Thoracic aorta (tissue), 2 donors: ENCODE measurements at regions not wholly inside any gene's neighbourhood (a gene's known extent, or its start where the extent isn't known, plus 50 kb on each side); places are given as distances from the start of the nearest gene placed in this dataset.

Experiments
- ATAC-seq: fragments of 150-250 bp; one replicate; pipeline ENCODE4 v1.8.0; 2017; ENCODE audit warnings: low read depth; ENCODE audit not compliant: insufficient number of reproducible peaks, low FRiP score
- DNase-seq: peaks from one replicate; pipeline ENCODE4 v3.0.0-alpha.2; 2020; ENCODE audit warnings: low spot score
- H3K27ac ChIP-seq, 2 donors: fragments of 200-600 bp; sonication (generic); 1 replicate in 1 of 2; 2 replicates in 1 of 2; pipeline ENCODE4 v1.5.1; 2016; ENCODE audit warnings: mild to moderate bottlenecking in 2 of 2, moderate library complexity in 2 of 2
- H3K27me3 ChIP-seq: fragments of 200-600 bp; sonication (generic); replicated peaks from 2 replicates; pipeline ENCODE4 v1.6.0; 2016; ENCODE audit warnings: mild to moderate bottlenecking; ENCODE audit not compliant: insufficient read depth
- H3K36me3 ChIP-seq: fragments of 200-600 bp; sonication (generic); one replicate; pipeline ENCODE4 v1.5.1; 2016
- H3K4me1 ChIP-seq, 2 donors: fragments of 200-600 bp; sonication (generic); 1 replicate in 1 of 2; 2 replicates in 1 of 2; pipeline versions ENCODE4 v1.5.1 to v1.6.0; 2016; ENCODE audit warnings: low read depth in 2 of 2, mild to moderate bottlenecking in 1 of 2; ENCODE audit not compliant: control insufficient read depth in 1 of 2
- H3K4me3 ChIP-seq: fragments of 200-600 bp; sonication (generic); 2 replicates; pipeline ENCODE4 v1.5.1; 2016; ENCODE audit warnings: mild to moderate bottlenecking
- H3K9me3 ChIP-seq: fragments of 200-600 bp; sonication (generic); 2 replicates; pipeline ENCODE4 v1.5.1; 2016
- TF ChIP-seq, protein P1 (sequence below): fragments of 200-600 bp; sonication (generic); IDR thresholded peaks from one replicate; pipeline ENCODE4 v1.5.1; 2019; ENCODE audit warnings: antibody characterized with exemption

DNA sequence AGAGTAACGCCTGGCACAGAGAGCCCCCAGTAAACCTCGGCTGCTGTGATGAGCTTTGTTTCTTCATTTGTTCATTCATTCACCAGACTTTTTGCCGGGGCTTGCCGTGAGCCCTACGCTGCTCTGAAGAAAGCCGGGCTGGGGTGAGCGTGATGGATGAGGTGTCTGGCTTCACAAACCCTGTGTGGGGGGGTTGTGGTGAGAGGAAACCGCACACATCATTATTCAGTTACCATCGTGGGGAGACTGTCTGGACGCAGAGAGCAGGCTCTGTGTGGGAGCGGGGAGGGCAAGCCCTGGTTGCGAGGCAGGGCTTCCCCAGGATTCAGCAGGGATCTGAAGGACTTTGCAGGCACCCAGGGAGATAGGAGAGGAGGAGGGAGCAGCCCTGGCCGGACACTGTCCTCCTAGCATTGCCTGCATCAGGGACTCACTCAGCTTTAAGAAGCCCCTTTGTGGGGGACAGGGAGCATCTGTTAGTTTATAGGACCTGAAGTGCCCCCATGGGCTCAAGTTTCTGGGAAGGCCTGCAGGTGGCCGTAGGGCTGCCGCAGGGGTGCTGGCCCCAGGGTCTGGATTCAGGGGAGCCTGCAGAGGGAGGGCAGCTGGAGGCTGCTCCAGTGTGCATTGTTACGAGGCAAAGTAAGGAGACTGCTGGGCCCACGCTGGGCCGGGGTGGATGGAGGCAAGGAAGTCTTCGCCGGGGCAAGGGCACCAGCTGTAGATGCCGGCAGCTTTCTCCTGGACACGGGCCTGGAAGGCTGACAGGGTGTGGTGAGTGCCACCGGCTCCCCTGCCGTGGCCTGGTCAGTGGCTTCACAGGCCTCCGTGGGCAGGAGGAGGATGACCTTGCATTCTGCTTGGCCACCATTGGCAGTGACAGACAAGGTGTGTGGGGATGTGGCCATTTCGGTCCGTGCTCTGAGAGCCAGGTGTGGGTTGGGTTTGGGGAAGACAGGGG is 334.5 kb downstream of the SEC14L1 start:
- Histone ChIP-seq H3K9me3 (no peaks in the 10 kb centered on the region), H3K4me3 (no peak overlapping the region)

DNA sequence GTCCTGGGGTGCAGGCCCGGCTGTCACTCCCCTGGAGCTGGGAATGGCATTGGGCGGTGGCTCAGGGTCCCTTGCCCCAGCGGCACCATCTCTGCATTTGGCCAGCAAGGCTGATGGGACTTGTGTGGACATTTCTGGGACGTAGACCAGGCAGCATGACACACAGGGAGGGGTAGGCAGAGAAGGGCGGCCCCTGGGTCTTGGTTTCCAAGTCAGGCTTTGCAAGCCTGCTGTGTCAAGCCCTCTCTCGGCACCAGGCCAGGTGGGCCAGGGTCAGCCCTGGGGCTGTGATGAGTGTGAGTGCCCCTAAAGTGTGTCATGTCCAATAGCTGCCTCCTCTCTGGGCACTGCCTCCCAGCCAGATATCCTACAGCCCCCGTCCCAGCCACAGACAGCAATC is 335.2 kb downstream of the SEC14L1 start:
- H3K27ac ChIP-seq, result peak overlapping the region in 1 of 2 donors; percentile 69

More for the DNA sequence above, 334.5 kb downstream of the SEC14L1 start:
- Histone ChIP-seq H3K4me1 (peaks cover 48 to 87% of the 10 kb centered on the region in 2 donors), H3K27me3 (no peaks in the 10 kb centered on the region), H3K36me3 (no peaks in the 10 kb centered on the region), H3K27ac (no peak overlapping the region)
- ATAC-seq (no peak), DNase-seq (no peak)
- TF ChIP-seq, protein P1, sequence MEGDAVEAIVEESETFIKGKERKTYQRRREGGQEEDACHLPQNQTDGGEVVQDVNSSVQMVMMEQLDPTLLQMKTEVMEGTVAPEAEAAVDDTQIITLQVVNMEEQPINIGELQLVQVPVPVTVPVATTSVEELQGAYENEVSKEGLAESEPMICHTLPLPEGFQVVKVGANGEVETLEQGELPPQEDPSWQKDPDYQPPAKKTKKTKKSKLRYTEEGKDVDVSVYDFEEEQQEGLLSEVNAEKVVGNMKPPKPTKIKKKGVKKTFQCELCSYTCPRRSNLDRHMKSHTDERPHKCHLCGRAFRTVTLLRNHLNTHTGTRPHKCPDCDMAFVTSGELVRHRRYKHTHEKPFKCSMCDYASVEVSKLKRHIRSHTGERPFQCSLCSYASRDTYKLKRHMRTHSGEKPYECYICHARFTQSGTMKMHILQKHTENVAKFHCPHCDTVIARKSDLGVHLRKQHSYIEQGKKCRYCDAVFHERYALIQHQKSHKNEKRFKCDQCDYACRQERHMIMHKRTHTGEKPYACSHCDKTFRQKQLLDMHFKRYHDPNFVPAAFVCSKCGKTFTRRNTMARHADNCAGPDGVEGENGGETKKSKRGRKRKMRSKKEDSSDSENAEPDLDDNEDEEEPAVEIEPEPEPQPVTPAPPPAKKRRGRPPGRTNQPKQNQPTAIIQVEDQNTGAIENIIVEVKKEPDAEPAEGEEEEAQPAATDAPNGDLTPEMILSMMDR, result no peak

DNA sequence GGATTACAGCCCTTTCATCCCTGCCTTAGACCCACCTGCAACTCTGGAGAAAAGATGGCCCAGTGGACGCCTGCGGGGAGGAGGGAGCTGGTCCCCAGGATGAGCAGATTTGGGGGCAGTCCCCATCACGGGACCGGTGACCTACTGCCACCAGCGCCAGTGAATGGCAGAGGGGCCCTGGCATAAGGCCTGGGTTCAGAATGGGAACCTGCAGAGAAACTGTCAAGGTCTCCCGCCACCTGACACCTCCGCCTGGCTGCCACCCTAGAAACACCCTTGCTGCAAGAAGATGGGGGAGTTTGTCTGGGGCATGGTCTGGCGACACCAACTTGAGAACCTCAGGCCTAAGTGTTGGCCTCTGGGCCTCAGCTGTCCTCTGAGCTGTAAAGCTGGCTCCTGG is 335.7 kb downstream of the SEC14L1 start:
- no peaks in the 10 kb centered on the region for H3K9me3 ChIP-seq
- TF ChIP-seq, protein P1, result no peak
- ATAC-seq (no peak), DNase-seq (no peak)
- H3K4me3 ChIP-seq, result no peak overlapping the region
- peaks cover 40 to 75% of the 10 kb centered on the region in 2 donors for H3K4me1 ChIP-seq
- H3K27ac ChIP-seq, result peak overlapping the region; percentile 68 to 69
- no peaks in the 10 kb centered on the region for H3K27me3 ChIP-seq
- no peaks in the 10 kb centered on the region for H3K36me3 ChIP-seq

More for the DNA sequence above, 335.2 kb downstream of the SEC14L1 start:
- ATAC-seq, result no peak
- no peak for DNase-seq
- Histone ChIP-seq H3K36me3 (no peaks in the 10 kb centered on the region), H3K27me3 (no peaks in the 10 kb centered on the region), H3K4me3 (no peak overlapping the region), H3K4me1 (peaks cover 45 to 80% of the 10 kb centered on the region in 2 donors), H3K9me3 (no peaks in the 10 kb centered on the region)
- TF ChIP-seq, protein P1, result no peak

DNA sequence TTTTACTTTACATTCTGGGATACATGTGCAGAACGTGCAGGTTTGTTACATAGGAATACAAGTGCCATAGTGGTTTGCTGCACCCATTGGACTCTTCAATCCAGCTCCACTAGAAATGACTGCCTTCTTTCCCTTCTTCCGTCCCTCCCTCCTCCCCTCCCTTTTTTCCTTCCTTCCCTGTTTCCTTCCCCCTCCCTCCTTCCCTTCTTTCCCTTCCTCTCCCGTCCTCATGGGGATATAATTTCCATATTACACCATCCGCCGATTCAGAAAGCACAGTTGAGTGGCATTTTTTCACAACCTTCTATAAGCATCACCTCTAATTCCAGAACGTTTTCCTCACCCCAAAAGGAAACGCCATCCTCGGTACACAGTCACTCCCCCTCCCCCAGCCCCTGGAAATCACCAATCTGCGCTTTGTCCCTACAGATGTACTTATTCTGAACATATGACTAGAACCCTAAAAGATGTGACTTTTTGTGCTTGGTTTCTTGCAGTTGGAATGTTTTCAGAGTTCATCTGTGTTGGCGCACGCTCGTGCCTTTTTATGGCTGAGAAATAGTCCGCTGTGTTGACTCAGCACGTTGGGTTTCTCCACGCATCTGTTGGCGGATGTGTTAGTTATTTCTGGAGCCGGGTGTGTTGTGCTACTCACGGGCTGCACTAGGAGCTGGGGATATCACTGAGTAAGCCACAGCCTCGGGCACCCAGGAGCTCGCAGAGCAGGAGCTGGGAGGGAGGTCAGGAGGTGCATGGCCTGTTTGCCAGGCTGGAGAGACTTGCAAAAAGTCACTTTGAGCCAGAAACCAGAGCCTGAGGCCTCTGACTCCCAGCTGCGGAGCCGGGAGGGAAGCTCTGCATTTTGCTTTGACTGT is 336.4 kb downstream of the SEC14L1 start:
- ATAC-seq (peak; percentile 81), DNase-seq (peak; percentile 86)
- Histone ChIP-seq H3K27ac (peak overlapping the region; percentile 68 to 69), H3K4me1 (peaks cover 33 to 68% of the 10 kb centered on the region in 2 donors), H3K4me3 (peak overlapping the region; percentile 18), H3K9me3 (no peaks in the 10 kb centered on the region), H3K36me3 (peaks cover 3% of the 10 kb centered on the region), H3K27me3 (no peaks in the 10 kb centered on the region)
- TF ChIP-seq, protein P1, result peak; percentile 38

DNA sequence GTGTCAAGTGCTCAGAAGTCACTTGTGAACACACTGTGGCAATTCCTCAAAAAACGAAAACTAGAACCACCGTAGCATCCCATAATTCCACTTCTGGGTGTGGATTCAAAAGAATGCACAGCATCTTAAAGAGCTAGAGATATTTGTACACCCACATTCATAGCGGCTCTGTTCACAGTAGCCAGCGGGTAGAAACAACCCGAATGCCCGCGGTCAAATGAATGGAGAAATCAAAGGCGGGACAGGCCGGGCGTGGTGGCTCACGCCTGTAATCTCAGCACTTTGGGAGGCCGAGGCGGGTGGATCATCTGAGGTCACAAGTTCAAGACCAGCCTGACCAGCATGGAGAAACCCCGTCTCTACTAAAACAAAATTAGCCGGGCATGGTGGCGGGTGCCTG is 337.5 kb downstream of the SEC14L1 start:
- H3K9me3 ChIP-seq, result no peaks in the 10 kb centered on the region
- H3K27ac ChIP-seq, result peak overlapping the region; percentile 68 to 69
- H3K36me3 ChIP-seq, result peaks cover 13% of the 10 kb centered on the region
- H3K4me3 ChIP-seq, result no peak overlapping the region
- DNase-seq (no peak), ATAC-seq (no peak)
- TF ChIP-seq, protein P1, result no peak
- no peaks in the 10 kb centered on the region for H3K27me3 ChIP-seq
- H3K4me1 ChIP-seq, result peaks cover 22 to 57% of the 10 kb centered on the region in 2 donors
